GM12872 (cell line): ENCODE measurements at regions not wholly inside any gene's neighbourhood (a gene's known extent, or its start where the extent isn't known, plus 50 kb on each side); places are given as distances from the start of the nearest gene placed in this dataset.

Experiments used
- TF ChIP-seq, protein P1 (sequence below): IDR thresholded peaks from 3 replicates; pipeline ENCODE4 v1.5.1; 2011; ENCODE audit warnings: low read depth, mild to moderate bottlenecking, low read length, moderate library complexity; ENCODE audit not compliant: insufficient read depth

DNA sequence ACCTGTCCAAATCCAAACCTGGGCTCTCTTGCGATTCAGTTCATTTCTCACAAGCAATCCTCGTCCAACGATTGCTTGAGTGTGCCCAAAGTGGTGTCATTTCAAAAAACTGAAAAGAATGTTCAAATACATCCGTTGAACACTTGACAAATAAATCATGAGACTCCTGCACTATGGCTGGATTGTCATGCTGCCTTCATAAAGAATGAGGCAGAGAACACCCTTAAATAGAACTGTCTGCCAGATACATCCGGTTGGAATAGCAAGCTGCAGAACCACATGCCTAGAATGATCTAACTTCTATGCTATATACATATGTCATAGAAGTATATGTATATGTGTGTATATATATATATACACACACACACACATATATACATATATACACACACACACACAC lies 55.4 kb upstream of the HAPSTR1 start:
- TF ChIP-seq, protein P1, sequence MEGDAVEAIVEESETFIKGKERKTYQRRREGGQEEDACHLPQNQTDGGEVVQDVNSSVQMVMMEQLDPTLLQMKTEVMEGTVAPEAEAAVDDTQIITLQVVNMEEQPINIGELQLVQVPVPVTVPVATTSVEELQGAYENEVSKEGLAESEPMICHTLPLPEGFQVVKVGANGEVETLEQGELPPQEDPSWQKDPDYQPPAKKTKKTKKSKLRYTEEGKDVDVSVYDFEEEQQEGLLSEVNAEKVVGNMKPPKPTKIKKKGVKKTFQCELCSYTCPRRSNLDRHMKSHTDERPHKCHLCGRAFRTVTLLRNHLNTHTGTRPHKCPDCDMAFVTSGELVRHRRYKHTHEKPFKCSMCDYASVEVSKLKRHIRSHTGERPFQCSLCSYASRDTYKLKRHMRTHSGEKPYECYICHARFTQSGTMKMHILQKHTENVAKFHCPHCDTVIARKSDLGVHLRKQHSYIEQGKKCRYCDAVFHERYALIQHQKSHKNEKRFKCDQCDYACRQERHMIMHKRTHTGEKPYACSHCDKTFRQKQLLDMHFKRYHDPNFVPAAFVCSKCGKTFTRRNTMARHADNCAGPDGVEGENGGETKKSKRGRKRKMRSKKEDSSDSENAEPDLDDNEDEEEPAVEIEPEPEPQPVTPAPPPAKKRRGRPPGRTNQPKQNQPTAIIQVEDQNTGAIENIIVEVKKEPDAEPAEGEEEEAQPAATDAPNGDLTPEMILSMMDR, result no peak

DNA sequence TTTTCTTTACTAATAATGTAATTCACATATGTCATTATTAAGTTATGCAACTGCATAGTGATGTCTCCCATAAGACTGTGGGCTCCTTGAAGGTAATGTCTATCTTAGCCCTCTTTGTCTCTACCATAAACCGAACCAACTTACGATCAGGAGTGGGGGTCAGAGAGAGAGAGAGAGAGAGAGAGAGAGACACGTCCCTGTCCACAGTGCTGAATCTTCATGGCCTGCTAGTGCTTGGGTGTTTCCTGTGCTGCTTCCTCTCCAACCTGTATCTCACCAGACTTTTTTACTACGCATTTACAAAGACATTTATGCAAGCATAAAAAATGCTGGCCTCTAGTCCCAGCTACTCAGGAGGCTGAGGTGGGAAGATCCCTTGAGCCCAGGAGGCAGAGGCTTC lies 52.2 kb upstream of the HAPSTR1 start:
- TF ChIP-seq, protein P1, result no peak

DNA sequence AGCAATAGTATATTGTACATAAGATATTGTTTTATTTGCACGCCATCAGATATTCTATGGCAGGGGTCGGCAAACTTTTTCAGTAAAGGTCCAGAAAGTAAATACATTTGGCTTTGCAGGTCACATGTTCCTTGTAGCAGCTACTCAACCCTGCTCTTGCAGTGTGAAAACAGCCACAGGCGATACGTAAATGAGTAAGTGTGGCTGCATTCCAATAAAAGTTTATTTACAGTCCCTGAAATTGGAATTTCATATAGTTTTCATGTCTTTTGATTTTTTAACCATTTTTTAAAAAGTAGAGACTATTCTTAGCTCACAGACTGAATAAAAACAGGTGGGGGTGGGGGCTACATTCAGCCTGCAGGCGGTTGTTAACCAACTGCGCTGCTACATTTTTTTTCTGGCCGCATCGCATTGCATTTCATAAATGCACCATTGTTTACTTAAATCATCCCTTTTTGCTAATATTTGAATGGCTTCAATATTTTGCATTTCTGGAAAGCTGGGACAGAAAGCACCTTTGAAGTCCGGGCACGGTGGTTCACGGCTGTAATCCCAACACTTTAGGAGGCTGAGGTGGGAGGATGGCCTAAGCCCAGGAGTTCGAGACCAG lies 50.5 kb upstream of the HAPSTR1 start:
- TF ChIP-seq, protein P1, result no peak
